ENCODE measurements at regions not wholly inside any gene's neighbourhood (a gene's known extent, or its start where the extent isn't known, plus 50 kb on each side); places are given as distances from the start of the nearest gene placed in this dataset.

DNA sequence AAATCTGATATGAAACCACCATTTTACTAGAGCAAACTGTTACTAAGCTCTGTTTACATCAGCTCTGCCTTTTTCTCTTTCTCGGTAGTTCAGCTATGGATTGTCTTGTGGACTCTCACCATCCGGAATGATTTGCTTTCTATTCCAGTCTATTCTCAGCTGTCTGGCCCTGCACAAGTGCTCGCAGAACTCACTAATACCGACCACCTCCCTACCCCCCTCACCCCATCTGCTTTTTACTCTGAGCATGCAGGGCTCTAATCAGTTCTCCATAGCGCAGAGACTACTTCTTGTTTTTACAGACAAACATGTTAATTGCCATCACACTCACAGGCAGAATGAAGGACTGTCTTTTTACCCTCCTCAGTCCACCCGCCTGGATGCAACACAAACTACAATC is 180.7 kb upstream of the POU3F3 start:
- TF ChIP-seq Cebpa-rat (IDR thresholded peaks at IDR 0.05), result no peak
- Histone ChIP-seq H3K9me3 (replicated peaks in 1 of 11) (no peaks in the 10 kb centered on the region), H3K4me2 (no peak overlapping the region), H3K9ac (no peak overlapping the region), H3K4me1 (no peaks in the 10 kb centered on the region), H4K20me1 (no peaks in the 10 kb centered on the region), H3K27me3 (no peaks in the 10 kb centered on the region), H3K36me3 (no peaks in the 10 kb centered on the region), H3K4me3 (no peak overlapping the region), H3K27ac (no peak overlapping the region)

DNA sequence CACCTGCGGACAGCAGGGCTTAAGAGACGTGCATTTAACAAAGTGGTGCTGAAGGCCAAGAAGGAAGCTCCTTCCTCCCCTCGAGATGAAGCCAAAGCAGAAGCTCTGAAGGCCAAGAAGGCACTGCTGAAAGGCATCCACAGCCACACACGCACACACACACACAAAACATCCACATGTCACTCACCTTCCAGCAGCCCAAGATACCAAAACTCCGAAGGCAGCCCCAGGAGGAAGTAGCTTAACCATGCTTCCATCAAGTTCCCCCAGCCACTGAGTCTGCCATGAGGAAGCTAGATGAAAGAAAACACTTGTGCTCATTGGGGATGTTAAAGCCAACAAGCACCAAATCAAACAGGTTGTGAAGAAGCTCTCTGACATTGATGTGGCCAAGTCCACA is 175.7 kb upstream of the POU3F3 start:
- Histone ChIP-seq H3K4me2 (no peak overlapping the region), H3K9ac (no peak overlapping the region), H4K20me1 (no peaks in the 10 kb centered on the region), H3K27me3 (no peaks in the 10 kb centered on the region), H3K27ac (no peak overlapping the region), H3K36me3 (no peaks in the 10 kb centered on the region), H3K4me1 (no peaks in the 10 kb centered on the region), H3K9me3 (replicated peaks in 1 of 11) (no peaks in the 10 kb centered on the region), H3K4me3 (no peak overlapping the region)
- TF ChIP-seq Cebpa-rat (IDR thresholded peaks at IDR 0.05), result no peak

DNA sequence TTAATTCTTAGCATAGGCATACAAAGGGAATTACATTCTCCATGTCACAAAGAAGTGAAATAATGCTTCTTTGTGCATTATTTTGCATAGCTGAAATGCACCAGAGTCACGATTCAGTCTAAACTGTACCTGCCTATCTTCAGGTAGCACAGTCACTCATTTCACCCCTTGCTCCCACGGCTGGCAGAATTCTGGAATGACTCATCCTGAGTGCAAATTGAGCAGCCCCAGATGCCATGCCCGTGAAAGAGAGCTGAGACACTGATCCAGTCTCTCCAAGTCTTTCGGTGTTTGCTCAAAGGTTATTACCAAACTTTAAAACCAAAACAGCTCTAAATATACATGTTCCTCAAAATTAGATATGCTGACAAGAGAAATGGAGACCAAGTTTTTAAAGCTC is 168.3 kb upstream of the POU3F3 start:
- H3K9ac ChIP-seq, result no peak overlapping the region
- H3K36me3 ChIP-seq, result no peaks in the 10 kb centered on the region
- no peaks in the 10 kb centered on the region for H3K9me3 ChIP-seq (replicated peaks in 1 of 11)
- no peaks in the 10 kb centered on the region for H3K27me3 ChIP-seq
- H3K4me1 ChIP-seq, result no peaks in the 10 kb centered on the region
- H4K20me1 ChIP-seq, result no peaks in the 10 kb centered on the region; a peak in 1 of 22 replicates
- no peak overlapping the region for H3K27ac ChIP-seq
- TF ChIP-seq Cebpa-rat (IDR thresholded peaks at IDR 0.05), result no peak
- no peak overlapping the region for H3K4me3 ChIP-seq
- H3K4me2 ChIP-seq, result no peak overlapping the region

DNA sequence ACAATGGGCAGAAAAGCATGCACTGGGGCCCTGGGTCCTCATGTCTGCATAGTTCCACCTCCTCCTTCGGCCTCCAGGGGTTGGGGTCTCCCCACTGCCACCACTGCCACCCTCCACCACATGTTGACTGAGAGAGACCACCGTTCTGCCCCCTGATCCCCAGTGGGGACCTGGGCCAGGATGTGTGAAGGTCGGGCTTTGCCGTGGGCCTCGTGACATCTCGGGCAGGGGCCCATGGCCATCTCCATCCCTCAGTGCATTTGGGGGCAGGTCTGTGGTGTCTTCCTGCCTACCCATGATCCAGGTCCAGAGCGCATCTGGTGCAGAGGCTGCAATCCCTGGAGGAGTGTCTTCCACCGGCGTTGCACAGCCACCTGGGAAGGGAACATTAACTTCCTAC is 166.8 kb upstream of the POU3F3 start:
- TF ChIP-seq Cebpa-rat (IDR thresholded peaks at IDR 0.05), result no peak
- Histone ChIP-seq H3K9ac (no peak overlapping the region), H3K27ac (no peak overlapping the region), H3K4me2 (no peak overlapping the region), H3K4me1 (no peaks in the 10 kb centered on the region), H3K27me3 (no peaks in the 10 kb centered on the region), H3K9me3 (replicated peaks in 1 of 11) (no peaks in the 10 kb centered on the region), H3K4me3 (no peak overlapping the region), H4K20me1 (no peaks in the 10 kb centered on the region; a peak in 1 of 22 replicates), H3K36me3 (no peaks in the 10 kb centered on the region)

DNA sequence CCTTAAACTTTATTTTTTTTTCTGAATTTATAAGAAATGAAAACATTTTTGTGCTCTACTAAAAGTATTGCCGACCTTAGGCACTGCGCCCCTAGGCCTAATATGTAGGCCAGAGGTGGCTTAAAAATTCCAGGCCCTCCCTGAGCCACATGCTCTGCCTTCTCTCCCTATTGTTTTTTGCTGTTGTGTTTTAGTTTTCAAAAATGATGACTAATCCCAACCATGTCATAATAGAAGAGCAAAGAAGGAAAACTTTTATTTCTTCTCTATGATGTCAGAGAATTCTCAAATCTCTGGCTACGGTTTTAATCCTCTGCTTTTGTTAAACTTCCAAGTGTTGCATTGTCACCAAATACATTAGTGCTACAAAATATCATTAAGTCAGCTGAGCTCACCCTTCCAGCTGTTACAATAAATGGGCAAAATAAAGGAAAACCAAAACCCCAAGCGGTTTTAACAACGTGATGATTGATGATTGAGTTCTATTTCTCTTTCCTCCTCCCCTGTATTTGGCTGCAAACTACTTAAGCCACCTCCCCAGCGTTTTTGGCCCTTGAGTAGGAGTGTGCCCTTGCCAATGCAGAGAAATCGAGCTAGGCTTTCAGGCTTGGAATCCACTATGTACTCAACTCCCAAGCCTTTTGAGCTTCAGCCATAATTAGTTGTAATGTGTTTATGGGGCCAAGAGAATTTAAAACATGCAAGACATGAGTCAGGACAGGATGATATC is 163.5 kb upstream of the POU3F3 start:
- H3K27me3 ChIP-seq, result no peaks in the 10 kb centered on the region

DNA sequence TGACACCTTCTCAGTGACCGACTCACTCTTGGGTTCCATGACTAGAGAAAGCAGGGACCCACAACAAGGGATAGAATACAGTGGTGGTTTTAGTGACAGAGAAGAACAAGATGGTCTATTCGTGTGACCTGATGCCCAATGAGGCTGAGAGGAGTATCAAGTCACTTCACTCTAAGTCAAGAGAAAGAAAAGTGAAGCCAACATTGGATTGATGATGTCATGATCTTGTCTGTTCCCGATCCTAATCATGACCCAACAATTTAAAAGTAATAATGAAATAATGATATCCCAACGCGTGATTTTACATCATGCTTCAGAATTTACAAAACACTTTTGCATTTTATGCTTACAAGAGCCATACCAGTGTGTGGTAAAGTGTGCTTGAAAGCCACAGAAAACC is 155.6 kb upstream of the POU3F3 start:
- Histone ChIP-seq H3K27ac (no peak overlapping the region), H3K4me2 (no peak overlapping the region), H3K36me3 (no peaks in the 10 kb centered on the region), H4K20me1 (no peaks in the 10 kb centered on the region), H3K9ac (no peak overlapping the region), H3K9me3 (replicated peaks in 1 of 11) (no peaks in the 10 kb centered on the region), H3K4me3 (no peak overlapping the region), H3K27me3 (no peaks in the 10 kb centered on the region), H3K4me1 (no peaks in the 10 kb centered on the region)
- TF ChIP-seq Cebpa-rat (IDR thresholded peaks at IDR 0.05), result no peak

More for the DNA sequence above, 163.5 kb upstream of the POU3F3 start:
- H4K20me1 ChIP-seq, result no peaks in the 10 kb centered on the region; a peak in 1 of 22 replicates
- H3K9me3 ChIP-seq (replicated peaks in 1 of 11), result no peaks in the 10 kb centered on the region
- H3K4me1 ChIP-seq, result no peaks in the 10 kb centered on the region
- no peak overlapping the region for H3K4me2 ChIP-seq
- no peak overlapping the region for H3K27ac ChIP-seq
- TF ChIP-seq Cebpa-rat (IDR thresholded peaks at IDR 0.05), result no peak
- no peaks in the 10 kb centered on the region for H3K36me3 ChIP-seq
- no peak overlapping the region for H3K9ac ChIP-seq
- H3K4me3 ChIP-seq, result no peak overlapping the region

DNA sequence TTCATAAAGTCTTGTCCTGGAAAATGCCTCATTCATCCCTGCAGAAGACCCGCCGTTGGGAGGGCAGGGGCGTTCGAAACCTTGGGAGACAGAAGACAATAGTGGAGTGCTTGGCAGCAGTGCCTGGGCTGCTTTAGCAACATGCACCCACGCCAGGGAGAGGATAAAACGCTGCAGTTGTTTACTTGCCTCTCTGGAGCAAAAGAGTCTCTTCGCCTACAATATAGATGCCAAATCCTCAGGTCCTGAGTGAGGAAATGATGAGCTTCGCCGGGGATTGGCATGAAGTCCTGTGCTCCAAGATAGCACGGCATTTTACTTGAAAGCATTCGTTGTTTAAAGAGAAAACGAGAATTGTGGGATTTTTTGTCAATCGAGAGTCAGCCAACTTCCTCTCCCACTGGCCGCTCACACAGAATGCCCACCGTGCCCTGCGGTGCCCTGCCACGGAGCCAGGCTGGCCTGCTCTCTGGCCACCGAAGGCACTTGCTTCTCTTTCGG is 152.5 kb upstream of the POU3F3 start:
- H3K4me1 ChIP-seq, result no peaks in the 10 kb centered on the region
- H3K9ac ChIP-seq, result no peak overlapping the region
- H3K27ac ChIP-seq, result no peak overlapping the region
- H3K27me3 ChIP-seq, result no peaks in the 10 kb centered on the region
- H3K4me3 ChIP-seq, result no peak overlapping the region
- TF ChIP-seq Cebpa-rat (IDR thresholded peaks at IDR 0.05), result no peak
- no peak overlapping the region for H3K4me2 ChIP-seq
- no peaks in the 10 kb centered on the region for H3K9me3 ChIP-seq (replicated peaks in 1 of 11)
- no peaks in the 10 kb centered on the region for H4K20me1 ChIP-seq
- no peaks in the 10 kb centered on the region for H3K36me3 ChIP-seq

DNA sequence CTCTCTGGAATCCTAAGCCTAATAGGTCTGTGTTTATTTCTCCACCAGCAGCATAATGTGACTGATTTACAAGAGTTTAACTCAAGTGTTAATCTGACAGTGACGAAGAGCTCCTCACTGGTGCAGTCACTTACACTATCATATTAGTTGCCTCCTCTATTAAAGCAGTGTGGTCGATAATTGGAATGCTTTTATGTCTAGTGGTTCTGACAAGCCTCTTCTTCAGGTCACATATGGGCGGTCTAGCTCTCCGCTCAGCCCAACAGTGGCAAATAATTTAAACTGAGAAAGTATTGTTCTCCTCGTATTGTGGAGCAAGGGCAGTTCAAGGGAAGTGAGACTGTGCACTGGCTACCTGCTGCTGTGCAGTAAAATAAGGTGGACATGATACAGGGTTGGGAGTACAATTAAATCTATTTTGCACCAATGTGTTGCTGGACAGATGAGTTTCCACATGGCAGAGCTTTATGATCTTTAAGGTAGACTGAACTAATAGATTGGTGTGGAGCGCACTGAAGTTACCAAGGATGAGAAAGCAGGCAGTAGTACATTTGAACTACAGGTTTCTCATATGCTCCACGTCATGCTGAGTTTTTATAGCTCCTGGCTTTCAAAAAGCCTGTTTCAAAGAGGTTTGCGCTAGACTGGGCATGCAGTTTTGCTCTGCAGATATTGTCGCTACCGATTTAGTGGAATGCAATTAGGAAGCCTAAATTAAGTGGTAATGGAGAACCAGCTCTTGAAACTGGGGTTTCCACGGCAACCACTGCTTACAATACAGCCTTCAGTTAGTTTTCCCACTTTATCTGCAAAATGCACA is 151.7 kb upstream of the POU3F3 start:
- Histone ChIP-seq H3K9me3 (replicated peaks in 1 of 11) (no peaks in the 10 kb centered on the region), H3K27ac (no peak overlapping the region), H3K4me1 (no peaks in the 10 kb centered on the region), H4K20me1 (no peaks in the 10 kb centered on the region), H3K27me3 (no peaks in the 10 kb centered on the region), H3K4me3 (no peak overlapping the region), H3K36me3 (no peaks in the 10 kb centered on the region), H3K4me2 (no peak overlapping the region), H3K9ac (no peak overlapping the region)
- TF ChIP-seq Cebpa-rat (IDR thresholded peaks at IDR 0.05), result no peak

DNA sequence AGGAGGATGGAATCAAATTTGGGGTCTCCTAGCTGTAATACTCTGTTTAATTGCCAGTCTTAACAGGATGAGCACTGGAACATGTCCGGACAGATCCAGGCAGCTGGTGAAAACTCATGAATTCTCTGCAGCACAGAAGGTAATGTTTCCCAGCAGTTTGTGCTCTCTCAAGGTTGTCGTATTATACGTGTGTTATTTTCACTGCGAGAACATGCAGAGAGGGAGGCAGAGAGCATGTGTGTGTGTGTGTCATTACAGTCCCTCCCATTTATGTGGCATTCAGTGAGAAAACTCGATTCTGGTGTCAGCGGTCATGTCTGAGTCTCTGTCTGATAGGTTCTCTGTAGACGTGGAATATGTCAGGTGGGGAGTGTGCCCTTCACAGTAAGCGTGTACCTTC is 150.2 kb upstream of the POU3F3 start:
- TF ChIP-seq Cebpa-rat (IDR thresholded peaks at IDR 0.05), result no peak
- H3K4me2 ChIP-seq, result no peak overlapping the region
- H3K36me3 ChIP-seq, result no peaks in the 10 kb centered on the region
- no peaks in the 10 kb centered on the region for H3K4me1 ChIP-seq
- H3K9ac ChIP-seq, result no peak overlapping the region
- no peak overlapping the region for H3K27ac ChIP-seq
- H4K20me1 ChIP-seq, result no peaks in the 10 kb centered on the region
- H3K27me3 ChIP-seq, result no peaks in the 10 kb centered on the region
- H3K9me3 ChIP-seq (replicated peaks in 1 of 11), result no peaks in the 10 kb centered on the region
- H3K4me3 ChIP-seq, result no peak overlapping the region

Data from BLaER1 treated with 17β-estradiol and CSF1 and Interleukin-3, amounts not matched to agents 10 nM and 100 nM (cell line).